ENCODE measurements at regions not wholly inside any gene's neighbourhood (a gene's known extent, or its start where the extent isn't known, plus 50 kb on each side); places are given as distances from the start of the nearest gene placed in this dataset.
A peak's percentile ranks its signal among the peaks of the same experiment; 100 is the strongest.

- DNase-seq (ENCODE audit: low read depth in 1 of 2, low spot score in 2 of 2): no peak
- peaks cover 32% of the 10 kb centered on the region for H3K4me1 ChIP-seq (replicated peaks)
These were observed 220.3 kb upstream of the ZNF32 start for GRCh38 chr10:43868952-43869351.

GRCh38 chr10:43867667-43868565 is 219.2 kb upstream of the ZNF32 start:
- no peaks in the 10 kb centered on the region for H3K27me3 ChIP-seq (replicated peaks)
- H3K9me3 ChIP-seq (replicated peaks): no peaks in the 10 kb centered on the region
- no peak overlapping the region for H3K4me3 ChIP-seq
- peak; percentile 70 to 88 for DNase-seq (ENCODE audit: low read depth in 1 of 2, low spot score in 2 of 2)
- H3K4me1 ChIP-seq (replicated peaks): peaks cover 42% of the 10 kb centered on the region
- H3K27ac ChIP-seq: peak overlapping the region; percentile 72
- no peaks in the 10 kb centered on the region for H3K36me3 ChIP-seq

More at GRCh38 chr10:43868952-43869351, 220.3 kb upstream of the ZNF32 start:
- peak overlapping the region; percentile 72 for H3K27ac ChIP-seq
- H3K4me3 ChIP-seq: no peak overlapping the region
- H3K27me3 ChIP-seq (replicated peaks): no peaks in the 10 kb centered on the region
- H3K36me3 ChIP-seq: no peaks in the 10 kb centered on the region
- H3K9me3 ChIP-seq (replicated peaks): no peaks in the 10 kb centered on the region

GRCh38 chr10:43867113-43867512 is 218.4 kb upstream of the ZNF32 start:
- no peaks in the 10 kb centered on the region for H3K9me3 ChIP-seq (replicated peaks)
- H3K27me3 ChIP-seq (replicated peaks): no peaks in the 10 kb centered on the region
- peak in 1 of 2 experiments; percentile 38 for DNase-seq (ENCODE audit: low read depth in 1 of 2, low spot score in 2 of 2)
- H3K4me1 ChIP-seq (replicated peaks): peaks cover 50% of the 10 kb centered on the region
- no peak overlapping the region for H3K4me3 ChIP-seq
- H3K27ac ChIP-seq: peak overlapping the region; percentile 72
- no peaks in the 10 kb centered on the region for H3K36me3 ChIP-seq

GRCh38 chr10:43866712-43867111 is 218.0 kb upstream of the ZNF32 start:
- Histone ChIP-seq H3K4me3 (no peak overlapping the region), H3K9me3 (replicated peaks) (no peaks in the 10 kb centered on the region), H3K27me3 (replicated peaks) (no peaks in the 10 kb centered on the region), H3K27ac (no peak overlapping the region), H3K4me1 (replicated peaks) (peaks cover 51% of the 10 kb centered on the region), H3K36me3 (no peaks in the 10 kb centered on the region)
- DNase-seq (ENCODE audit: low read depth in 1 of 2, low spot score in 2 of 2): peak in 1 of 2 experiments; percentile 23

- Histone ChIP-seq H3K27ac (no peak overlapping the region), H3K4me1 (replicated peaks) (peaks cover 51% of the 10 kb centered on the region)
- DNase-seq (ENCODE audit: low read depth in 1 of 2, low spot score in 2 of 2): peak in 1 of 2 experiments; percentile 16
These were observed 216.8 kb upstream of the ZNF32 start for GRCh38 chr10:43865265-43866135.

GRCh38 chr10:43864656-43865055 is 216.0 kb upstream of the ZNF32 start:
- no peak overlapping the region for H3K4me3 ChIP-seq
- H3K4me1 ChIP-seq (replicated peaks): peaks cover 51% of the 10 kb centered on the region
- no peaks in the 10 kb centered on the region for H3K36me3 ChIP-seq
- H3K27me3 ChIP-seq (replicated peaks): no peaks in the 10 kb centered on the region
- no peaks in the 10 kb centered on the region for H3K9me3 ChIP-seq (replicated peaks)
- DNase-seq (ENCODE audit: low read depth in 1 of 2, low spot score in 2 of 2): peak in 1 of 2 experiments; percentile 27
- peak overlapping the region; percentile 77; the same call in 1 of the 2 replicates for H3K27ac ChIP-seq

More at GRCh38 chr10:43865265-43866135, 216.8 kb upstream of the ZNF32 start:
- no peaks in the 10 kb centered on the region for H3K9me3 ChIP-seq (replicated peaks)
- no peaks in the 10 kb centered on the region for H3K36me3 ChIP-seq
- no peaks in the 10 kb centered on the region for H3K27me3 ChIP-seq (replicated peaks)
- no peak overlapping the region for H3K4me3 ChIP-seq

- Histone ChIP-seq H3K4me3 (no peak overlapping the region), H3K4me1 (replicated peaks) (peaks cover 50% of the 10 kb centered on the region), H3K36me3 (no peaks in the 10 kb centered on the region), H3K27ac (peak overlapping the region; percentile 77), H3K27me3 (replicated peaks) (no peaks in the 10 kb centered on the region), H3K9me3 (replicated peaks) (no peaks in the 10 kb centered on the region)
- DNase-seq (ENCODE audit: low read depth in 1 of 2, low spot score in 2 of 2): peak; percentile 69 to 81
These were observed 215.3 kb upstream of the ZNF32 start for GRCh38 chr10:43863859-43864591.

- Histone ChIP-seq H3K4me3 (no peak overlapping the region), H3K27me3 (replicated peaks) (no peaks in the 10 kb centered on the region), H3K36me3 (no peaks in the 10 kb centered on the region), H3K4me1 (replicated peaks) (peaks cover 43% of the 10 kb centered on the region), H3K27ac (peak overlapping the region; percentile 77), H3K9me3 (replicated peaks) (no peaks in the 10 kb centered on the region)
- DNase-seq (ENCODE audit: low read depth in 1 of 2, low spot score in 2 of 2): peak in 1 of 2 experiments; percentile 24
These were observed 214.6 kb upstream of the ZNF32 start for GRCh38 chr10:43863270-43863669.

- Histone ChIP-seq H3K36me3 (no peaks in the 10 kb centered on the region), H3K4me3 (no peak overlapping the region), H3K9me3 (replicated peaks) (no peaks in the 10 kb centered on the region), H3K4me1 (replicated peaks) (peaks cover 42% of the 10 kb centered on the region), H3K27ac (no peak overlapping the region), H3K27me3 (replicated peaks) (no peaks in the 10 kb centered on the region)
- DNase-seq (ENCODE audit: low read depth in 1 of 2, low spot score in 2 of 2): peak in 1 of 2 experiments; percentile 24
These were observed 214.1 kb upstream of the ZNF32 start for GRCh38 chr10:43862756-43863155.

- H3K4me1 ChIP-seq (replicated peaks): peaks cover 42% of the 10 kb centered on the region
These were observed 213.5 kb upstream of the ZNF32 start for GRCh38 chr10:43861966-43862751.

GRCh38 chr10:43859016-43859525 is 210.4 kb upstream of the ZNF32 start:
- H3K4me3 ChIP-seq: no peak overlapping the region
- H3K27ac ChIP-seq: no peak overlapping the region
- H3K9me3 ChIP-seq (replicated peaks): no peaks in the 10 kb centered on the region
- H3K27me3 ChIP-seq (replicated peaks): no peaks in the 10 kb centered on the region
- peak in 1 of 2 experiments; percentile 12 for DNase-seq (ENCODE audit: low read depth in 1 of 2, low spot score in 2 of 2)
- peaks cover 46% of the 10 kb centered on the region for H3K4me1 ChIP-seq (replicated peaks)
- H3K36me3 ChIP-seq: no peaks in the 10 kb centered on the region

More at GRCh38 chr10:43861966-43862751, 213.5 kb upstream of the ZNF32 start:
- H3K9me3 ChIP-seq (replicated peaks): no peaks in the 10 kb centered on the region
- H3K27me3 ChIP-seq (replicated peaks): no peaks in the 10 kb centered on the region
- H3K27ac ChIP-seq: no peak overlapping the region
- H3K4me3 ChIP-seq: no peak overlapping the region
- peak in 1 of 2 experiments; percentile 22 for DNase-seq (ENCODE audit: low read depth in 1 of 2, low spot score in 2 of 2)
- no peaks in the 10 kb centered on the region for H3K36me3 ChIP-seq

- H3K4me1 ChIP-seq (replicated peaks): peaks cover 44% of the 10 kb centered on the region
- H3K4me3 ChIP-seq: no peak overlapping the region
- no peaks in the 10 kb centered on the region for H3K27me3 ChIP-seq (replicated peaks)
- DNase-seq (ENCODE audit: low read depth in 1 of 2, low spot score in 2 of 2): no peak
- H3K36me3 ChIP-seq: no peaks in the 10 kb centered on the region
- no peak overlapping the region for H3K27ac ChIP-seq
- no peaks in the 10 kb centered on the region for H3K9me3 ChIP-seq (replicated peaks)
These were observed 209.2 kb upstream of the ZNF32 start for GRCh38 chr10:43857931-43858315.

Measured in SJSA1 (cell line).